Adrenal gland (tissue), 5 donors: ENCODE measurements at regions not wholly inside any gene's neighbourhood (a gene's known extent, or its start where the extent isn't known, plus 50 kb on each side); places are given as distances from the start of the nearest gene placed in this dataset.

Experiments used
- CTCF ChIP-seq, 6 experiments: fragments of 450-650 bp in 4 of 6; fragments of 200-600 bp in 2 of 6; sonication (generic) in 1 of 6; IDR thresholded peaks; 1 replicate in 5 of 6; 2 replicates in 1 of 6; pipeline versions ENCODE4 v1.5.1 to v1.8.0; 2016 to 2021; ENCODE audit warnings: antibody characterized with exemption in 6 of 6, mild to moderate bottlenecking in 2 of 6, moderate library complexity in 1 of 6
- POLR2A ChIP-seq, 2 donors: fragments of 450-650 bp; IDR thresholded peaks; one replicate each; pipeline ENCODE4 v1.6.1; 2017; ENCODE audit warnings: antibody characterized with exemption in 2 of 2, mild to moderate bottlenecking in 2 of 2, moderate library complexity in 1 of 2
- donor health status: DM: no; HTN: no; CAD: no.

DNA sequence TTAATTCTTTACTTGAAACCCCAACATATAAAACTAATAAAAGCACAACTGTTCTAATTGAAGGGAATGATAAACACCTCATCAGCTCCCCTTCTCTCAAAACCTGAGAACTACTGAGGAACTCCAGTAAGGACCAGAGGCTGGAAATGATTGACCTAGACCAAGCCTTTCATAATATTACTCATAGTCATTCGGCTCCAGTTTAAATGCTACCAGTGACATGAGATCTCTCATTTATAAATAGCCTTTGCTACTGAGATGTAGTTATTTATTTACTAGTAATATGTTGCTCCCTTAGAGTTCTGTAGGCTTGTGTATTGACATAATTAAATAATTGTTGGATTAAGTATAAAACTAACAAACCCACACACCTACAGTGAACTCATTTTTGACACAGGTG lies 209.8 kb upstream of the PRMT6 start:
- TF ChIP-seq CTCF (IDR thresholded peaks at IDR 0.05), result no peak
- no peak for TF ChIP-seq POLR2A (IDR thresholded peaks at IDR 0.05)
